HEK293T (cell line): ENCODE measurements at regions not wholly inside any gene's neighbourhood (a gene's known extent, or its start where the extent isn't known, plus 50 kb on each side); places are given as distances from the start of the nearest gene placed in this dataset.

Source experiments
- BHLHE40 ChIP-seq: fragments of 450-650 bp; IDR thresholded peaks from 2 replicates; pipeline ENCODE4 v1.6.1; 2016; ENCODE audit warnings: mild to moderate bottlenecking, moderate library complexity, borderline replicate concordance
- ELF4 ChIP-seq: fragments of 450-650 bp; IDR thresholded peaks from 2 replicates; pipeline ENCODE4 v1.6.1; 2017; ENCODE audit warnings: antibody characterized with exemption
- FOXA1 ChIP-seq: fragments of 450-650 bp; IDR thresholded peaks from 2 replicates; pipeline ENCODE4 v1.6.1; 2016; ENCODE audit warnings: mild to moderate bottlenecking
- FOXK2 ChIP-seq: fragments of 450-650 bp; IDR thresholded peaks from 2 replicates; pipeline ENCODE4 v1.6.1; 2016; ENCODE audit warnings: mild to moderate bottlenecking
- HDGF ChIP-seq: fragments of 450-650 bp; IDR thresholded peaks from 2 replicates; pipeline ENCODE4 v1.6.1; 2017; ENCODE audit warnings: antibody characterized with exemption, borderline replicate concordance
- NFRKB ChIP-seq: fragments of 450-650 bp; IDR thresholded peaks from 2 replicates; pipeline ENCODE4 v1.6.1; 2016; ENCODE audit warnings: mild to moderate bottlenecking, moderate library complexity
- SP1 ChIP-seq: fragments of 450-650 bp; IDR thresholded peaks from 2 replicates; pipeline ENCODE4 v1.6.1; 2017
- SUZ12 ChIP-seq: fragments of 450-650 bp; IDR thresholded peaks from 2 replicates; pipeline ENCODE4 v1.6.1; 2016; ENCODE audit warnings: mild to moderate bottlenecking
- ZNF384 ChIP-seq: fragments of 450-650 bp; IDR thresholded peaks from 2 replicates; pipeline ENCODE4 v1.6.1; 2016
- TF ChIP-seq, protein P1 (sequence below): fragments of 450-650 bp; IDR thresholded peaks from 2 replicates; pipeline ENCODE4 v1.6.1; 2016

- TF ChIP-seq BHLHE40 (no peak), SP1 (no peak), ZNF384 (no peak), SUZ12 (no peak), HDGF (no peak), FOXA1 (no peak), ELF4 (no peak), FOXK2 (no peak), NFRKB (no peak)
- TF ChIP-seq, protein P1, sequence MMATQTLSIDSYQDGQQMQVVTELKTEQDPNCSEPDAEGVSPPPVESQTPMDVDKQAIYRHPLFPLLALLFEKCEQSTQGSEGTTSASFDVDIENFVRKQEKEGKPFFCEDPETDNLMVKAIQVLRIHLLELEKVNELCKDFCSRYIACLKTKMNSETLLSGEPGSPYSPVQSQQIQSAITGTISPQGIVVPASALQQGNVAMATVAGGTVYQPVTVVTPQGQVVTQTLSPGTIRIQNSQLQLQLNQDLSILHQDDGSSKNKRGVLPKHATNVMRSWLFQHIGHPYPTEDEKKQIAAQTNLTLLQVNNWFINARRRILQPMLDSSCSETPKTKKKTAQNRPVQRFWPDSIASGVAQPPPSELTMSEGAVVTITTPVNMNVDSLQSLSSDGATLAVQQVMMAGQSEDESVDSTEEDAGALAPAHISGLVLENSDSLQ, result no peak
Observed at GRCh38 chr1:55938861-55939260, 640.5 kb downstream of the PLPP3 start.
